Central memory CD8-positive, alpha-beta T cell (primary cell): ENCODE measurements at regions not wholly inside any gene's neighbourhood (a gene's known extent, or its start where the extent isn't known, plus 50 kb on each side); places are given as distances from the start of the nearest gene placed in this dataset.

Source experiments
- ATAC-seq: fragments of 150-1000 bp; cut with Tn5 transposase; replicated peaks from 2 replicates; pipeline ENCODE4 v1.10.0; 2022; ENCODE audit warnings: mild to moderate bottlenecking, moderate FRiP score, moderate number of reproducible peaks; ENCODE audit not compliant: poor library complexity, severe bottlenecking; ENCODE audit errors: extremely low read depth
- DNase-seq, 2 donors: peaks; one replicate each; pipeline ENCODE4 v3.0.0; 2021; ENCODE audit warnings: low spot score in 2 of 2
- H3K27ac Mint-ChIP-seq: one replicate; pipeline ENCODE4 v1.8.0; 2022; ENCODE audit warnings: low read depth, mild to moderate bottlenecking, moderate library complexity, mixed read lengths
- H3K27me3 Mint-ChIP-seq: one replicate; pipeline ENCODE4 v1.8.0; 2022; ENCODE audit warnings: mixed read lengths
- H3K36me3 Mint-ChIP-seq: one replicate; pipeline ENCODE4 v1.8.0; 2022; ENCODE audit warnings: mild to moderate bottlenecking, moderate library complexity, mixed read lengths; ENCODE audit not compliant: insufficient read depth
- H3K4me1 Mint-ChIP-seq: one replicate; pipeline ENCODE4 v1.8.0; 2022; ENCODE audit warnings: mixed read lengths
- H3K4me3 Mint-ChIP-seq: one replicate; pipeline ENCODE4 v1.8.0; 2022; ENCODE audit warnings: mild to moderate bottlenecking, moderate library complexity, mixed read lengths
- H3K9me3 Mint-ChIP-seq: one replicate; pipeline ENCODE4 v1.8.0; 2022; ENCODE audit warnings: mixed read lengths

- Mint-ChIP-seq H3K36me3 (no peaks in the 10 kb centered on the region), H3K9me3 (peaks cover 22% of the 10 kb centered on the region), H3K4me3 (no peak overlapping the region), H3K27me3 (no peaks in the 10 kb centered on the region), H3K4me1 (no peaks in the 10 kb centered on the region), H3K27ac (no peak overlapping the region)
- DNase-seq (no peak), ATAC-seq (no peak)
These were observed 341.0 kb downstream of the HDGFL1 start for GRCh38 chr6:22910370-22910769.

GRCh38 chr6:22913612-22914011 is 344.2 kb downstream of the HDGFL1 start:
- ATAC-seq (no peak), DNase-seq (no peak)
- Mint-ChIP-seq H3K4me1 (no peaks in the 10 kb centered on the region), H3K4me3 (no peak overlapping the region), H3K9me3 (peaks cover 12% of the 10 kb centered on the region), H3K27ac (no peak overlapping the region), H3K36me3 (no peaks in the 10 kb centered on the region), H3K27me3 (no peaks in the 10 kb centered on the region)

GRCh38 chr6:22917344-22917743 is 348.0 kb downstream of the HDGFL1 start:
- H3K27ac Mint-ChIP-seq, result no peak overlapping the region
- ATAC-seq (no peak), DNase-seq (no peak)
- H3K9me3 Mint-ChIP-seq, result peaks cover 16% of the 10 kb centered on the region
- H3K27me3 Mint-ChIP-seq, result no peaks in the 10 kb centered on the region
- H3K36me3 Mint-ChIP-seq, result no peaks in the 10 kb centered on the region
- H3K4me1 Mint-ChIP-seq, result no peaks in the 10 kb centered on the region
- H3K4me3 Mint-ChIP-seq, result no peak overlapping the region

- Mint-ChIP-seq H3K4me1 (no peaks in the 10 kb centered on the region), H3K4me3 (no peak overlapping the region), H3K27ac (no peak overlapping the region), H3K9me3 (peaks cover 16% of the 10 kb centered on the region), H3K36me3 (no peaks in the 10 kb centered on the region), H3K27me3 (no peaks in the 10 kb centered on the region)
- ATAC-seq (no peak), DNase-seq (no peak)
These were observed 352.5 kb downstream of the HDGFL1 start for GRCh38 chr6:22921828-22922227.

- Mint-ChIP-seq H3K27ac (no peak overlapping the region), H3K9me3 (no peaks in the 10 kb centered on the region), H3K36me3 (no peaks in the 10 kb centered on the region), H3K4me3 (no peak overlapping the region), H3K4me1 (no peaks in the 10 kb centered on the region), H3K27me3 (no peaks in the 10 kb centered on the region)
- ATAC-seq (no peak), DNase-seq (no peak)
These were observed 356.0 kb downstream of the HDGFL1 start for GRCh38 chr6:22925304-22925835.

- Mint-ChIP-seq H3K4me3 (no peak overlapping the region), H3K27me3 (no peaks in the 10 kb centered on the region), H3K4me1 (no peaks in the 10 kb centered on the region), H3K36me3 (no peaks in the 10 kb centered on the region), H3K9me3 (no peaks in the 10 kb centered on the region), H3K27ac (no peak overlapping the region)
- DNase-seq (no peak), ATAC-seq (no peak)
These were observed 356.8 kb downstream of the HDGFL1 start for GRCh38 chr6:22925920-22926789.

GRCh38 chr6:22926790-22927354 is 357.5 kb downstream of the HDGFL1 start:
- Mint-ChIP-seq H3K27me3 (no peaks in the 10 kb centered on the region), H3K9me3 (no peaks in the 10 kb centered on the region), H3K36me3 (no peaks in the 10 kb centered on the region), H3K4me3 (no peak overlapping the region), H3K27ac (no peak overlapping the region), H3K4me1 (no peaks in the 10 kb centered on the region)
- ATAC-seq (no peak), DNase-seq (no peak)

- Mint-ChIP-seq H3K36me3 (no peaks in the 10 kb centered on the region), H3K4me3 (no peak overlapping the region), H3K9me3 (no peaks in the 10 kb centered on the region), H3K27ac (no peak overlapping the region), H3K27me3 (no peaks in the 10 kb centered on the region), H3K4me1 (no peaks in the 10 kb centered on the region)
- ATAC-seq (no peak), DNase-seq (no peak)
These were observed 359.4 kb downstream of the HDGFL1 start for GRCh38 chr6:22928775-22929174.

GRCh38 chr6:22929311-22929985 is 360.1 kb downstream of the HDGFL1 start:
- H3K27me3 Mint-ChIP-seq, result no peaks in the 10 kb centered on the region

GRCh38 chr6:22940581-22941290 is 371.4 kb downstream of the HDGFL1 start:
- peaks cover 16% of the 10 kb centered on the region for H3K9me3 Mint-ChIP-seq
- ATAC-seq (no peak), DNase-seq (no peak)
- H3K4me1 Mint-ChIP-seq, result no peaks in the 10 kb centered on the region
- no peaks in the 10 kb centered on the region for H3K27me3 Mint-ChIP-seq
- no peaks in the 10 kb centered on the region for H3K36me3 Mint-ChIP-seq
- H3K27ac Mint-ChIP-seq, result no peak overlapping the region
- H3K4me3 Mint-ChIP-seq, result no peak overlapping the region

More at GRCh38 chr6:22929311-22929985, 360.1 kb downstream of the HDGFL1 start:
- no peak for DNase-seq
- ATAC-seq, result no peak
- H3K9me3 Mint-ChIP-seq, result peaks cover 1% of the 10 kb centered on the region
- no peak overlapping the region for H3K27ac Mint-ChIP-seq
- H3K4me1 Mint-ChIP-seq, result no peaks in the 10 kb centered on the region
- H3K4me3 Mint-ChIP-seq, result no peak overlapping the region
- no peaks in the 10 kb centered on the region for H3K36me3 Mint-ChIP-seq

GRCh38 chr6:22942403-22942802 is 373.0 kb downstream of the HDGFL1 start:
- DNase-seq (no peak), ATAC-seq (no peak)
- Mint-ChIP-seq H3K27me3 (no peaks in the 10 kb centered on the region), H3K9me3 (peaks cover 12% of the 10 kb centered on the region), H3K36me3 (no peaks in the 10 kb centered on the region), H3K4me1 (no peaks in the 10 kb centered on the region), H3K4me3 (no peak overlapping the region), H3K27ac (no peak overlapping the region)

- Mint-ChIP-seq H3K4me1 (no peaks in the 10 kb centered on the region), H3K27me3 (no peaks in the 10 kb centered on the region), H3K27ac (no peak overlapping the region), H3K9me3 (peaks cover 12% of the 10 kb centered on the region), H3K4me3 (no peak overlapping the region), H3K36me3 (no peaks in the 10 kb centered on the region)
- DNase-seq, result no peak
- ATAC-seq, result no peak
These were observed 374.0 kb downstream of the HDGFL1 start for GRCh38 chr6:22943327-22943726.
